ENCODE measurements at regions not wholly inside any gene's neighbourhood (a gene's known extent, or its start where the extent isn't known, plus 50 kb on each side); places are given as distances from the start of the nearest gene placed in this dataset.

DNA sequence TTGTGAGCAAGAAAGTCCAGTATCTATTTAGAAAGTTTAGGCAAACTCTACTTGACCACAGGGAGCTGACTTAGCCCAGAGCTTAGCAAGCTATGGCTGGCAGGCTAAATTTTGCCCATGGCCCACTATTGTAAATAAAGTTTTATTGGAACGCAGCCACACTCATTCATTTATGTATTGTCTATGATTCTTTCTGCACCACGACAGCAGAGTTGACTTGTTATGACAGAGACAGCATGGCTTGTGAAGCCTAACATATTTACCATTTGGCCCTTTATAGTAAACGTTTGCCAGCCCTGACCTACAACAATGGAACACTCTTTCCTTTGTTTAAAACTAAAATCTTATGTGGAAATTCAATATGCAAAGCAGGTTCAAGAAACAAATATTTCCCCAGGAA lies 100.0 kb upstream of the ZFHX3 start:
- TF ChIP-seq, protein P1, sequence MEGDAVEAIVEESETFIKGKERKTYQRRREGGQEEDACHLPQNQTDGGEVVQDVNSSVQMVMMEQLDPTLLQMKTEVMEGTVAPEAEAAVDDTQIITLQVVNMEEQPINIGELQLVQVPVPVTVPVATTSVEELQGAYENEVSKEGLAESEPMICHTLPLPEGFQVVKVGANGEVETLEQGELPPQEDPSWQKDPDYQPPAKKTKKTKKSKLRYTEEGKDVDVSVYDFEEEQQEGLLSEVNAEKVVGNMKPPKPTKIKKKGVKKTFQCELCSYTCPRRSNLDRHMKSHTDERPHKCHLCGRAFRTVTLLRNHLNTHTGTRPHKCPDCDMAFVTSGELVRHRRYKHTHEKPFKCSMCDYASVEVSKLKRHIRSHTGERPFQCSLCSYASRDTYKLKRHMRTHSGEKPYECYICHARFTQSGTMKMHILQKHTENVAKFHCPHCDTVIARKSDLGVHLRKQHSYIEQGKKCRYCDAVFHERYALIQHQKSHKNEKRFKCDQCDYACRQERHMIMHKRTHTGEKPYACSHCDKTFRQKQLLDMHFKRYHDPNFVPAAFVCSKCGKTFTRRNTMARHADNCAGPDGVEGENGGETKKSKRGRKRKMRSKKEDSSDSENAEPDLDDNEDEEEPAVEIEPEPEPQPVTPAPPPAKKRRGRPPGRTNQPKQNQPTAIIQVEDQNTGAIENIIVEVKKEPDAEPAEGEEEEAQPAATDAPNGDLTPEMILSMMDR (conservative IDR thresholded peaks at IDR 0.05; ENCODE audit: low read depth, low read length) = no peak
- TF ChIP-seq EZH2 (IDR thresholded peaks at IDR 0.05; ENCODE audit: low read length, unreplicated experiment) = no peak

Measured in PC-3 (cell line).